Duodenal mucosa (tissue), 2 donors: ENCODE measurements at regions not wholly inside any gene's neighbourhood (a gene's known extent, or its start where the extent isn't known, plus 50 kb on each side); places are given as distances from the start of the nearest gene placed in this dataset.

Source experiments
- H3K27ac ChIP-seq: one replicate; pipeline ENCODE4 v1.7.0; 2013; ENCODE audit warnings: low read depth, low read length
- H3K27me3 ChIP-seq, 2 donors: one replicate each; pipeline ENCODE4 v1.7.0; 2013; ENCODE audit warnings: low read length in 2 of 2, control low read depth in 1 of 2; ENCODE audit not compliant: insufficient read depth in 2 of 2, control insufficient read depth in 1 of 2
- H3K36me3 ChIP-seq, 2 donors: one replicate each; pipeline ENCODE4 v1.7.0; 2013; ENCODE audit warnings: low read length in 2 of 2, control low read depth in 1 of 2; ENCODE audit not compliant: insufficient read depth in 2 of 2, control insufficient read depth in 1 of 2
- H3K4me1 ChIP-seq, 2 donors: one replicate each; pipeline ENCODE4 v1.7.0; 2013; ENCODE audit warnings: low read length in 2 of 2, control low read depth in 1 of 2; ENCODE audit not compliant: insufficient read depth in 2 of 2, control insufficient read depth in 1 of 2
- H3K4me3 ChIP-seq, 2 donors: one replicate each; pipeline ENCODE4 v1.7.0; 2013; ENCODE audit warnings: low read length in 2 of 2, low read depth in 1 of 2
- H3K9ac ChIP-seq, 2 donors: one replicate each; pipeline ENCODE4 v1.7.0; 2013; ENCODE audit warnings: low read length in 2 of 2, low read depth in 1 of 2
- H3K9me3 ChIP-seq, 2 donors: one replicate each; pipeline ENCODE4 v1.7.0; 2013; ENCODE audit warnings: low read length in 2 of 2, control low read depth in 1 of 2; ENCODE audit not compliant: control insufficient read depth in 1 of 2

DNA sequence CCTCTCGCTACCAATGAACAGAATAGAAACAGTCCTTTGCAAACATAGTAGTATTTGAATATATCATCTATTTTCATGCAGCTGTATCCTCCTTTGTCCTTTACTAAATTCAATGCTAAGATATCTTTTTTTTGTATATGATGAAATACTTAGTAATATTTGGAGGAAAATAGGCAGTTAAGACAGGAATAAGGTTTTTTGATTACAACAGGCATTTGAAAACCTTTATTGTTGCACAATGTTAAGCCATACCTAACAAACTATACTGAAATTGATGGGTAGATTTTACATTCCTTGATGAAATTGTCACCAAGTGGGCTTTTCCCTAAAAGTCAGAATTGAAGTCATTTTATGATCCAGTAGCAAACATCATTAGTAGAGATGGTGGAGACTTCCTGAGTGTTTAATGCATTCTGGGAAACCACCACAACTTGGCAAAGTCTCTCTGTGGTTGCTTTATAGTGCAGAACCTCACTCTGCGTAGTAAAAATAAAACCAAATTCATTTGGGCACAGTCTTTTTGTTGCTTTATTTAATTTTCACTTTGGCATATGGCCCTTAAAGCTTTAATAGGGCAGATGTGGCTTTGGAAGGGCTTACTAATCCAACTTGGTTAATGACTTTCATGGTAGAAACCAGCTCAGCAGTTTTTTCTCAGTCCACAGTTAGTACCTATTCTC, 216.0 kb downstream of the DIPK2A start:
- H3K27me3 ChIP-seq = no peaks in the 10 kb centered on the region
- no peaks in the 10 kb centered on the region for H3K4me1 ChIP-seq
- H3K27ac ChIP-seq = no peak overlapping the region
- H3K9me3 ChIP-seq = peaks cover 0 to 3% of the 10 kb centered on the region in 2 donors
- no peaks in the 10 kb centered on the region for H3K36me3 ChIP-seq
- H3K4me3 ChIP-seq = no peak overlapping the region
- H3K9ac ChIP-seq = no peak overlapping the region

DNA sequence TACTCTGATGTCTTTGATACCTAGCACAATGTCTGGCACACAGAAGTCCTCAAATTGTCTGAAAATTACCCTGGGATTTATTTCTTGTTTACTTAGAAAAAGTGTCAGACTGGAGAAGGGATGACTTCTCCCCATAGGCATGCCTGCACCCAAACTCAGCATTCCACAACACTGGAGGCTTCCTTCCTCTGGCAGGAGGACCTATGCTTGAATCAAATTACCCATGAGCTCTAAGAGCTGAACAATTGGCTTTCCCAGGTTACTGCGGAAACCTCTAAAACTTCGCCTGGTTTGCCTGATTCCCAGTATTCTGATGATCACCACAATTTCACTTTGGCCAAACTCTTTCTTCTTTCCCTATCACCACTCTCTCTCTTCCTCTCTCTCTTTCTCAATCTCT, 217.4 kb downstream of the DIPK2A start:
- no peak overlapping the region for H3K4me3 ChIP-seq
- H3K27ac ChIP-seq = no peak overlapping the region
- H3K9me3 ChIP-seq = peaks cover 0 to 3% of the 10 kb centered on the region in 2 donors
- no peaks in the 10 kb centered on the region for H3K27me3 ChIP-seq
- H3K9ac ChIP-seq = no peak overlapping the region
- no peaks in the 10 kb centered on the region for H3K36me3 ChIP-seq
- H3K4me1 ChIP-seq = no peaks in the 10 kb centered on the region

- H3K36me3 ChIP-seq = no peaks in the 10 kb centered on the region
- H3K27me3 ChIP-seq = no peaks in the 10 kb centered on the region
- no peak overlapping the region for H3K9ac ChIP-seq
- H3K4me1 ChIP-seq = no peaks in the 10 kb centered on the region
- no peak overlapping the region for H3K4me3 ChIP-seq
- H3K27ac ChIP-seq = no peak overlapping the region
- H3K9me3 ChIP-seq = peaks cover 0 to 6% of the 10 kb centered on the region in 2 donors
These were observed 225.5 kb downstream of the DIPK2A start for GRCh38 chr3:144197116-144197515.

- Histone ChIP-seq H3K4me3 (no peak overlapping the region), H3K9ac (no peak overlapping the region), H3K27me3 (no peaks in the 10 kb centered on the region), H3K4me1 (no peaks in the 10 kb centered on the region), H3K36me3 (no peaks in the 10 kb centered on the region), H3K27ac (no peak overlapping the region), H3K9me3 (peaks cover 0 to 6% of the 10 kb centered on the region in 2 donors)
These were observed 226.0 kb downstream of the DIPK2A start for GRCh38 chr3:144197582-144197981.

- H3K4me1 ChIP-seq = no peaks in the 10 kb centered on the region
- H3K27me3 ChIP-seq = no peaks in the 10 kb centered on the region
- H3K36me3 ChIP-seq = no peaks in the 10 kb centered on the region
- H3K9me3 ChIP-seq = no peaks in the 10 kb centered on the region
- H3K27ac ChIP-seq = no peak overlapping the region
- no peak overlapping the region for H3K4me3 ChIP-seq
- no peak overlapping the region for H3K9ac ChIP-seq
These were observed 228.4 kb downstream of the DIPK2A start for GRCh38 chr3:144200004-144200403.

DNA sequence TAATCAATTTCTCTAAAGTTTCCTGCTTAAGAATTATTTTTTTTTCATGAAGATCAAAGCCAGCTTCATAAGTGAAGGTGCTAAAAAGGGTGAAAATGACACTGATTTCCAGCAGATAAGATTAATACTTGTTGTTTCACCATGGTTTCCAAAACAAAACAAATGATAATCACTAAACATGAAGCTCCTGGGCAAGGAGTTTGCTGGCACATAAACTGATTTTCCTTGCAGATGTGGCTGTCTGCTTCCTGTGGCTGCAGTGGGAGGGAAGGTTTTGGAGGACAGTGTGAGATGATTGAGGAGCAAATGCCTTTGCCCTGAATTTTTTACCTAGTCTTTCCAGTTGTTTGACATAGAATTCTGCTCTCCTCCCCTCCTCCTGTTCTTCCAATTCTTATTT, 228.8 kb downstream of the DIPK2A start:
- H3K9me3 ChIP-seq = no peaks in the 10 kb centered on the region
- H3K27ac ChIP-seq = no peak overlapping the region
- no peaks in the 10 kb centered on the region for H3K36me3 ChIP-seq
- H3K27me3 ChIP-seq = no peaks in the 10 kb centered on the region
- no peak overlapping the region for H3K4me3 ChIP-seq
- no peaks in the 10 kb centered on the region for H3K4me1 ChIP-seq
- H3K9ac ChIP-seq = no peak overlapping the region

- Histone ChIP-seq H3K9ac (no peak overlapping the region), H3K27ac (no peak overlapping the region), H3K4me1 (no peaks in the 10 kb centered on the region), H3K9me3 (no peaks in the 10 kb centered on the region), H3K27me3 (no peaks in the 10 kb centered on the region), H3K36me3 (no peaks in the 10 kb centered on the region), H3K4me3 (no peak overlapping the region)
These were observed 250.1 kb downstream of the DIPK2A start for GRCh38 chr3:144221761-144222160.

DNA sequence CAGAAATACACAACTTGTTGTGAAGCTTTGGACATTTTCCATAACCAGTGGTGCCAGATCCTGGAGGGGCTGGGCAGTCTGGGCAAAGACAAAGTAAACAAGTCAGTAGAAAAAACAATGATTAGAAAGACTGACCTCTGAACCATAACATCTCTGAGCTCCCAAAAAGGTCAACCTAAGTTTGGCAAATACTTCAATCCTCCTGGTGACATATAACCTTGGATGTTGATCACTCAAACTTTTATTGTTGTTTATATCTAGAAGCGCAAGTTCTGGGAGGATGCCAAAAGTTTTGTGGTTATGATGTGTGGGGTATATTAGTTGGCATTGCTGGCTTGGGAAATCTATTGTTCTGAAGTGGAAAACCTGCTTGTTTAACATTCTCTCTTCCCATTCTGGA, 257.7 kb downstream of the DIPK2A start:
- Histone ChIP-seq H3K27ac (no peak overlapping the region), H3K9ac (no peak overlapping the region), H3K9me3 (no peaks in the 10 kb centered on the region), H3K4me3 (no peak overlapping the region), H3K27me3 (no peaks in the 10 kb centered on the region), H3K4me1 (no peaks in the 10 kb centered on the region), H3K36me3 (no peaks in the 10 kb centered on the region)

- Histone ChIP-seq H3K27ac (no peak overlapping the region), H3K36me3 (no peaks in the 10 kb centered on the region), H3K9ac (no peak overlapping the region)
These were observed 258.3 kb downstream of the DIPK2A start for GRCh38 chr3:144229953-144230352.

DNA sequence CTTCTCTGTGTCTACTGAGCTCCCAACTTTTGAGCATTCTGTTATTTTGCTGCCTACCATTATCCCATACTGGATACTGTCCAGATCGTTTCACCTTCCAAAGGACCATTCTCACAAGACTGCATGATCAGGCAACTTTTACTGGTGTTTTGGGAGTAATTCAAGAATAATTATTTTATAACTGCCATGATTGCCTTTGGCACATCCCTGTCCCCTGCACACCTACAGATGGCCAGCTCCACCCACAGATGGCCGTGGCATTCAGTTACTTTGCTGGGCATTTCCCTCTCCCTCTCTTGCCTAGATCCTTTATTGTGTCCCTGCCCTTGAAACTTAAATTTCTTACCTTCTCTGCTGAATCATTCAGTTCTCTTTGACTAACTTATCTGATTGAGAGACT, 263.9 kb downstream of the DIPK2A start:
- H3K27ac ChIP-seq = no peak overlapping the region
- no peak overlapping the region for H3K4me3 ChIP-seq
- no peak overlapping the region for H3K9ac ChIP-seq
- no peaks in the 10 kb centered on the region for H3K36me3 ChIP-seq
- H3K27me3 ChIP-seq = no peaks in the 10 kb centered on the region
- H3K9me3 ChIP-seq = no peaks in the 10 kb centered on the region
- no peaks in the 10 kb centered on the region for H3K4me1 ChIP-seq

More at GRCh38 chr3:144229953-144230352, 258.3 kb downstream of the DIPK2A start:
- H3K9me3 ChIP-seq = no peaks in the 10 kb centered on the region
- no peak overlapping the region for H3K4me3 ChIP-seq
- no peaks in the 10 kb centered on the region for H3K27me3 ChIP-seq
- H3K4me1 ChIP-seq = no peaks in the 10 kb centered on the region

DNA sequence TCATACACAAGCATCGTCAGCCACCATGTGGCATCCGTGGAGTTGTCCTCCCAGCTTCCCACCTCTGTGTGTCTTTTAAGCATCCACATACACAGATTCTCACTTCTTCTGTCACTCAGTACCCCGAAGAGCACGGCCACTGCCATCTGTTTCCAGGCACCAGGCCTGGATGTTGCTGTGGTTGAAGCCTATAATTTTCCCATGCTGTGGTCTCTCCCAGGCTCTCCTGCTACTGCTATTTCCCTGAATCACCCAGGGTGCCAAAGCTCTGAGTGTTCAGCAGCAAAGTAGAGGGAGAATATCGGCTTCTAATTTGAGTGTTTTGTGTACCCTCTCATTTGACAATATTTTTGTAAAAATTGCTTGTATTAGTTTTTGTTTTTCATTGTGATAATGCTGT, 265.7 kb downstream of the DIPK2A start:
- Histone ChIP-seq H3K4me3 (no peak overlapping the region), H3K4me1 (no peaks in the 10 kb centered on the region)

More for the DNA sequence above, 265.7 kb downstream of the DIPK2A start:
- Histone ChIP-seq H3K36me3 (no peaks in the 10 kb centered on the region), H3K9me3 (no peaks in the 10 kb centered on the region), H3K27me3 (no peaks in the 10 kb centered on the region), H3K27ac (no peak overlapping the region), H3K9ac (no peak overlapping the region)
